Activated CD4-positive, alpha-beta T cell treated with anti-CD3 and anti-CD28 coated beads, Interleukin-10, Interleukin-2, amounts not matched to agents 100 ng/mL and 50 ng/mL, durations not matched to agents 16 hours and 8 hours (primary cell): ENCODE measurements at regions not wholly inside any gene's neighbourhood (a gene's known extent, or its start where the extent isn't known, plus 50 kb on each side); places are given as distances from the start of the nearest gene placed in this dataset.

Experiments used
- DNase-seq: peaks from one replicate; pipeline ENCODE4 v3.0.0-alpha.2; 2020

- no peak for DNase-seq
These were observed 130.9 kb downstream of the DTWD1 start for GRCh38 chr15:49751751-49752150.

- DNase-seq = no peak
These were observed 131.7 kb downstream of the DTWD1 start for GRCh38 chr15:49752517-49752916.

GRCh38 chr15:49758456-49758855 lies 137.6 kb downstream of the DTWD1 start:
- no peak for DNase-seq

- DNase-seq = no peak
These were observed 138.0 kb downstream of the DTWD1 start for GRCh38 chr15:49758856-49759255.

- DNase-seq = no peak
These were observed 139.9 kb downstream of the DTWD1 start for GRCh38 chr15:49760749-49761148.

GRCh38 chr15:49769225-49769624 lies 148.4 kb downstream of the DTWD1 start:
- no peak for DNase-seq

- DNase-seq = no peak
These were observed 168.6 kb downstream of the DTWD1 start for GRCh38 chr15:49789436-49789835.

- DNase-seq = no peak
These were observed 173.1 kb downstream of the DTWD1 start for GRCh38 chr15:49793943-49794342.

GRCh38 chr15:49801796-49802195 lies 180.9 kb downstream of the DTWD1 start:
- DNase-seq = no peak
